Mesendoderm (in vitro differentiated cells): ENCODE measurements at regions not wholly inside any gene's neighbourhood (a gene's known extent, or its start where the extent isn't known, plus 50 kb on each side); places are given as distances from the start of the nearest gene placed in this dataset.
A peak's percentile ranks its signal among the peaks of the same experiment; 100 is the strongest.

ENCODE experiments used
- DNase-seq: peaks from one replicate; pipeline ENCODE4 v3.0.0; 2013
- H2AK5ac ChIP-seq: 2 replicates; pipeline ENCODE4 v1.6.1; 2013; ENCODE audit warnings: low read length, inconsistent platforms
- H2BK120ac ChIP-seq: 2 replicates; pipeline ENCODE4 v1.6.1; 2013; ENCODE audit warnings: low read depth, mild to moderate bottlenecking, low read length, moderate library complexity, mixed read lengths
- H2BK15ac ChIP-seq: replicated peaks from 2 replicates; pipeline ENCODE4 v1.6.1; 2013; ENCODE audit warnings: low read depth, mild to moderate bottlenecking, moderate library complexity
- H2BK5ac ChIP-seq: 2 replicates; pipeline ENCODE4 v1.6.1; 2013; ENCODE audit warnings: low read length, inconsistent platforms
- H3K18ac ChIP-seq: 2 replicates; pipeline ENCODE4 v1.6.1; 2013; ENCODE audit warnings: mild to moderate bottlenecking, low read length, mixed read lengths
- H3K23ac ChIP-seq: one replicate; pipeline ENCODE4 v1.6.1; 2013; ENCODE audit warnings: low read length
- H3K27ac ChIP-seq: 2 replicates; pipeline ENCODE4 v1.5.1; 2013; ENCODE audit warnings: low read depth, mild to moderate bottlenecking, inconsistent platforms, low read length, moderate library complexity
- H3K27me3 ChIP-seq: 2 replicates; pipeline ENCODE4 v1.6.1; 2013; ENCODE audit warnings: low read length, control low read depth, mild to moderate bottlenecking, inconsistent platforms; ENCODE audit not compliant: insufficient read depth, poor library complexity
- H3K36me3 ChIP-seq: 2 replicates; pipeline ENCODE4 v1.6.1; 2013; ENCODE audit warnings: low read length, inconsistent platforms; ENCODE audit not compliant: control insufficient read depth, insufficient read depth
- H3K4ac ChIP-seq: one replicate; pipeline ENCODE4 v1.6.1; 2013; ENCODE audit warnings: low read depth, mild to moderate bottlenecking, low read length, moderate library complexity
- H3K4me1 ChIP-seq: 2 replicates; pipeline ENCODE4 v1.6.1; 2013; ENCODE audit warnings: low read depth, low read length, inconsistent platforms; ENCODE audit not compliant: control insufficient read depth
- H3K4me2 ChIP-seq: 2 replicates; pipeline ENCODE4 v1.6.1; 2013; ENCODE audit warnings: low read length
- H3K4me3 ChIP-seq: 2 replicates; pipeline ENCODE4 v1.5.1; 2013; ENCODE audit warnings: mild to moderate bottlenecking, low read length
- H3K56ac ChIP-seq: one replicate; pipeline ENCODE4 v1.6.1; 2013; ENCODE audit warnings: low read length
- H3K79me1 ChIP-seq: 2 replicates; pipeline ENCODE4 v1.6.1; 2013; ENCODE audit warnings: low read length, inconsistent platforms
- H3K79me2 ChIP-seq: 2 replicates; pipeline ENCODE4 v1.6.1; 2013; ENCODE audit warnings: mild to moderate bottlenecking, low read length; ENCODE audit not compliant: control insufficient read depth, insufficient read depth
- H3K9ac ChIP-seq: 2 replicates; pipeline ENCODE4 v1.6.1; 2013; ENCODE audit warnings: low read length, inconsistent platforms
- H4K5ac ChIP-seq: one replicate; pipeline ENCODE4 v1.6.1; 2013; ENCODE audit warnings: low read length
- H4K8ac ChIP-seq: one replicate; pipeline ENCODE4 v1.6.1; 2013; ENCODE audit warnings: low read depth, mild to moderate bottlenecking, control low read depth, low read length, moderate library complexity
- WGBS: extraction: QIAGEN DNeasy Blood & Tissue Kit; methylation state at CpG from one replicate; pipeline ENCODE4 v1.1.7; 2013; ENCODE audit warnings: low lambda C conversion rate, missing lambda C conversion rate; ENCODE audit not compliant: insufficient coverage; ENCODE audit errors: extremely low coverage; 5-methylcytosine and 5-hydroxymethylcytosine counted together

DNA sequence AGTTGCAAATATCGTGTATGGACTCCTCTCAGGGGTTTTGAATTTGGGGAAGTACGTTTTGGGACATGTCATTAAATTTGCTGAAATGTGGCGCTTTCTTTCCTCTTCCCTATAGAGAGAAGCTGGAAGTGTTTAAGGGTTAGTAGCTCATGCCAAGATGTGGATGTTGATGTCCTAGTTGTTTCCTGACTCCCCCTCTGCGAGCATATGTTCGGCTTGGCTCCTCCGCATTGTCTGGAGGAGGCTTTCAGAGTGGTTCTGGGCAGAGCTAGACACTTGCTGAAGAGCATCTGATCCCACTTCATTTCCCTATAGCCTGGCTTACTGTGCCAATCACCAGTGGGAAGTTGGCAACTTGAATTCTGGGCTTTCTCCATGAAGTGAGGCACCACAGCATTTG lies 347.4 kb upstream of the B3GALT2 start:
- Histone ChIP-seq H3K4me1 (no peaks in the 10 kb centered on the region), H3K4ac (no peak overlapping the region), H3K4me3 (no peak overlapping the region), H4K8ac (no peak overlapping the region), H2BK5ac (no peak overlapping the region), H3K79me2 (no peaks in the 10 kb centered on the region), H3K23ac (no peak overlapping the region), H3K4me2 (no peak overlapping the region), H3K27ac (no peak overlapping the region), H3K18ac (no peak overlapping the region), H3K27me3 (no peaks in the 10 kb centered on the region), H3K79me1 (no peaks in the 10 kb centered on the region), H3K56ac (no peak overlapping the region), H2AK5ac (no peak overlapping the region), H3K36me3 (no peaks in the 10 kb centered on the region), H4K5ac (no peak overlapping the region), H2BK15ac (no peak overlapping the region), H2BK120ac (no peak overlapping the region), H3K9ac (no peak overlapping the region)
- no peak for DNase-seq
- WGBS = no CpG with 5 or more reads among the region's 6 CpGs

DNA sequence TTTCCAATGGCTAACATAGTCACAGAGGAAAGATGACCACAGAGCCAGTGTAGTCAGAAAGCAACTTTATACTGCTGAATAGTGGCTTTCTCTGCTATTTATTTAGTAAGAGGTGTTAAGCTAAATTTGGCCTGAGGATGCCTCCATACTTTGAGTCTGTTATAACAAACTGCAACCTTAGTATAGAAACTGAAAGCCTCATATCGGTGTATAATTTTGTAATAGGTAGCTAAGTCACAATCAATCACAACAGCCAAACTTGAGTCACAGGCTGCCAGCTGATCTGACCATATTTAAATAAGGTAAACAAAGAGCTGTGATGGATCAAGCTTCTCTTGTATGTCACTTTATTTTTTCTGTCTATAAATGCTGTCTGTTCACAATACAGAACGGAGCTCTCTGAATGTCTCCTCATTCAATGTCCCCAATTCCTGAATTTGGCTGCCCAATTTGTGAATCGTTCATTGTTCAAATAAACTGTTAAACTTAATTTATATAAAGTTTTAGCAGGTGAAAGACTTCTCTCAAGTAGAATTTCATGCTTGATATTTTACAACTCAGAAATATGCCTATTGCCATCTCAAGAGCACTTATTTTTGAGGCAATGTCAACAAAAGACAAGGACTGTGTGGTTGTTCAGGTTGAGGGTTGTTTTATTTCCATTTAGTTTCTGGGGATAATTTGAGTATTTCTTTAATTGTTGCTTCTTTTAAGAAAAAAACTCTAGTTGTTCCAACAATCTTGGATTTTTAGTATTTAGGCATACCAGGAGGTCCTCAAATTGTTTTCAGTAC lies 339.7 kb upstream of the B3GALT2 start:
- no peak overlapping the region for H3K9ac ChIP-seq
- no peak overlapping the region for H3K27ac ChIP-seq
- H3K79me1 ChIP-seq = no peaks in the 10 kb centered on the region
- H2BK120ac ChIP-seq = no peak overlapping the region
- H3K4me3 ChIP-seq = no peak overlapping the region
- no CpG with 5 or more reads among the region's 3 CpGs for WGBS
- no peak for DNase-seq
- H2AK5ac ChIP-seq = no peak overlapping the region
- H3K4ac ChIP-seq = no peak overlapping the region
- no peaks in the 10 kb centered on the region for H3K27me3 ChIP-seq
- no peak overlapping the region for H3K18ac ChIP-seq
- no peaks in the 10 kb centered on the region for H3K36me3 ChIP-seq
- no peaks in the 10 kb centered on the region for H3K4me1 ChIP-seq
- H2BK15ac ChIP-seq = peak overlapping the region; percentile 41
- no peaks in the 10 kb centered on the region for H3K79me2 ChIP-seq
- H4K8ac ChIP-seq = no peak overlapping the region
- H3K4me2 ChIP-seq = no peak overlapping the region
- H3K56ac ChIP-seq = no peak overlapping the region
- no peak overlapping the region for H3K23ac ChIP-seq
- no peak overlapping the region for H4K5ac ChIP-seq
- no peak overlapping the region for H2BK5ac ChIP-seq

DNA sequence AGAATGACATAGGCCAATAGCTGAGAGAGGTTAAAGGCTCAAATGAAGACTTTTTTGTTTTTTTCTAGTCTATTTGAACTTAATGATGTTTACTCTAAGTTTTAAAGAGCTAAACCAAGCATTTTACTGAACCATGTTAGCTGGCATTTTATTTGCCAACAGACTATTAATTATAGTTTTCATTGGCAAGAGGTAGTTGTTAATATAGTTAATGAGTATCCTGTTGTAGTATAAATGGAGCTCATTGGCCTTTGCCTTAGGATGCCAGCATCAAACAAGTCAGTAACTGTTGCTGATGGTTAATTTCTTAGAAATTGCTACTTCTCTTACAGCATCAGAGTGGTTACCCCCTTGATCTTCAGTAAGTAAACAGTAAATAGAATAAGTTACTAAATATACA lies 339.0 kb upstream of the B3GALT2 start:
- no peak overlapping the region for H4K5ac ChIP-seq
- no peaks in the 10 kb centered on the region for H3K27me3 ChIP-seq
- no peak overlapping the region for H3K4me2 ChIP-seq
- H3K18ac ChIP-seq = no peak overlapping the region
- H3K56ac ChIP-seq = no peak overlapping the region
- H3K4me1 ChIP-seq = no peaks in the 10 kb centered on the region
- H2BK15ac ChIP-seq = no peak overlapping the region
- H2AK5ac ChIP-seq = no peak overlapping the region
- no peak overlapping the region for H2BK120ac ChIP-seq
- H3K27ac ChIP-seq = no peak overlapping the region
- H3K36me3 ChIP-seq = no peaks in the 10 kb centered on the region
- H3K9ac ChIP-seq = no peak overlapping the region
- no peak overlapping the region for H3K4ac ChIP-seq
- no peak for DNase-seq
- H2BK5ac ChIP-seq = no peak overlapping the region
- H3K4me3 ChIP-seq = no peak overlapping the region
- no peaks in the 10 kb centered on the region for H3K79me1 ChIP-seq
- H3K79me2 ChIP-seq = no peaks in the 10 kb centered on the region
- no peak overlapping the region for H4K8ac ChIP-seq
- no peak overlapping the region for H3K23ac ChIP-seq

DNA sequence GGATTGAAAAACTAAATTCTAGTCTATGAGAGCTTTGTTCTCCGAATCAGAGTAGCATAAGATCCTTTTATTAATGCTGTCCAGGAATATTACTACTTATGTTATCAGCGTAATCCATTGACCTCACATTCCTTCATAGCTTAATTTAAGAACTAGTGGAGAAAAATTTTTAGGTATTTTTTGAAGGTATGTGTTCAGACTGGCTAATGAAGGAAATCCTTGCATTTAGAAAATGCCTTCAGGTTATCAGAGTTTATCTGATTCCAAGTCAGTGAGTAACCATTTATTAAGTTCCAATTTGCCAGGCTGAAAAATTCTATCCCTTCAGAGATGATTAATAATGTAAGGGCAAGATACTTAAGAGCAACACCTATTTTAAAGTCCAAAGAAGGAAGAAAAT lies 338.2 kb upstream of the B3GALT2 start:
- no peaks in the 10 kb centered on the region for H3K27me3 ChIP-seq
- H3K9ac ChIP-seq = no peak overlapping the region
- no peak overlapping the region for H2AK5ac ChIP-seq
- H2BK120ac ChIP-seq = no peak overlapping the region
- no CpG with 5 or more reads among the region's 2 CpGs for WGBS
- H2BK5ac ChIP-seq = no peak overlapping the region
- H3K27ac ChIP-seq = no peak overlapping the region
- no peak overlapping the region for H4K8ac ChIP-seq
- H2BK15ac ChIP-seq = no peak overlapping the region
- no peaks in the 10 kb centered on the region for H3K4me1 ChIP-seq
- no peak for DNase-seq
- H3K79me2 ChIP-seq = no peaks in the 10 kb centered on the region
- no peak overlapping the region for H3K23ac ChIP-seq
- no peak overlapping the region for H3K4me2 ChIP-seq
- no peak overlapping the region for H3K56ac ChIP-seq
- no peaks in the 10 kb centered on the region for H3K79me1 ChIP-seq
- no peak overlapping the region for H3K18ac ChIP-seq
- H3K4ac ChIP-seq = no peak overlapping the region
- H3K36me3 ChIP-seq = no peaks in the 10 kb centered on the region
- no peak overlapping the region for H3K4me3 ChIP-seq
- H4K5ac ChIP-seq = no peak overlapping the region

- no peaks in the 10 kb centered on the region for H3K27me3 ChIP-seq
- no peak overlapping the region for H3K56ac ChIP-seq
- H3K36me3 ChIP-seq = no peaks in the 10 kb centered on the region
- H3K4me3 ChIP-seq = no peak overlapping the region
- no peak overlapping the region for H2AK5ac ChIP-seq
- H4K8ac ChIP-seq = no peak overlapping the region
- H3K4ac ChIP-seq = no peak overlapping the region
- no CpG with 5 or more reads among the region's 2 CpGs for WGBS
- no peak overlapping the region for H2BK5ac ChIP-seq
- H4K5ac ChIP-seq = no peak overlapping the region
- no peak overlapping the region for H3K9ac ChIP-seq
- no peaks in the 10 kb centered on the region for H3K79me2 ChIP-seq
- no peak overlapping the region for H3K4me2 ChIP-seq
- H2BK15ac ChIP-seq = no peak overlapping the region
- H3K27ac ChIP-seq = no peak overlapping the region
- DNase-seq = no peak
- H2BK120ac ChIP-seq = no peak overlapping the region
- no peak overlapping the region for H3K18ac ChIP-seq
- H3K23ac ChIP-seq = no peak overlapping the region
- no peaks in the 10 kb centered on the region for H3K4me1 ChIP-seq
- H3K79me1 ChIP-seq = no peaks in the 10 kb centered on the region
Observed at GRCh38 chr1:193524021-193524420, 337.6 kb upstream of the B3GALT2 start.

GRCh38 chr1:193520472-193520871 lies 334.1 kb upstream of the B3GALT2 start:
- no peak overlapping the region for H3K18ac ChIP-seq
- no peak overlapping the region for H3K9ac ChIP-seq
- H3K56ac ChIP-seq = no peak overlapping the region
- no peak overlapping the region for H3K23ac ChIP-seq
- WGBS = no CpG with 5 or more reads among the region's 3 CpGs
- no peak for DNase-seq
- no peak overlapping the region for H3K4ac ChIP-seq
- H2BK120ac ChIP-seq = no peak overlapping the region
- no peak overlapping the region for H3K4me3 ChIP-seq
- no peaks in the 10 kb centered on the region for H3K27me3 ChIP-seq
- no peak overlapping the region for H4K8ac ChIP-seq
- no peaks in the 10 kb centered on the region for H3K4me1 ChIP-seq
- no peaks in the 10 kb centered on the region for H3K79me1 ChIP-seq
- no peaks in the 10 kb centered on the region for H3K79me2 ChIP-seq
- H4K5ac ChIP-seq = no peak overlapping the region
- no peak overlapping the region for H2AK5ac ChIP-seq
- H3K36me3 ChIP-seq = no peaks in the 10 kb centered on the region
- no peak overlapping the region for H3K4me2 ChIP-seq
- H2BK5ac ChIP-seq = no peak overlapping the region
- no peak overlapping the region for H2BK15ac ChIP-seq
- H3K27ac ChIP-seq = no peak overlapping the region
